Heart left ventricle (tissue), 16 donors: ENCODE measurements at regions not wholly inside any gene's neighbourhood (a gene's known extent, or its start where the extent isn't known, plus 50 kb on each side); places are given as distances from the start of the nearest gene placed in this dataset.

Source experiments
- ATAC-seq, 4 donors: fragments of 200-7000 bp; cut with Tn5 transposase; one replicate each; pipeline ENCODE4 v1.9.1; 2020 to 2022; ENCODE audit warnings: moderate library complexity in 4 of 4, mild to moderate bottlenecking in 3 of 4, moderate number of reproducible peaks in 1 of 4
- DNase-seq, 5 donors: peaks; one replicate each; pipeline ENCODE4 v3.0.0-alpha.2; 2020
- H3K27ac ChIP-seq, 12 donors: fragments of 200-600 bp; sonication (generic) in 4 of 12; one replicate each; pipeline versions ENCODE4 v1.5.0 to v1.8.0; 2016 to 2022; ENCODE audit warnings: mild to moderate bottlenecking in 2 of 12
- H3K27me3 ChIP-seq, 9 donors: fragments of 200-600 bp; sonication (generic) in 2 of 9; one replicate each; pipeline versions ENCODE4 v1.5.1 to v1.8.0; 2016 to 2022; ENCODE audit warnings: mild to moderate bottlenecking in 3 of 9
- H3K36me3 ChIP-seq, 9 donors: fragments of 200-600 bp; sonication (generic) in 2 of 9; one replicate each; pipeline versions ENCODE4 v1.5.0 to v1.8.0; 2018 to 2022; ENCODE audit warnings: mild to moderate bottlenecking in 2 of 9
- H3K4me1 ChIP-seq, 12 donors: fragments of 200-600 bp; sonication (generic) in 4 of 12; one replicate each; pipeline versions ENCODE4 v1.5.0 to v1.8.0; 2016 to 2022; ENCODE audit warnings: mild to moderate bottlenecking in 3 of 12
- H3K4me3 ChIP-seq, 12 donors: fragments of 200-600 bp; sonication (generic) in 4 of 12; one replicate each; pipeline versions ENCODE4 v1.5.0 to v1.8.0; 2017 to 2022; ENCODE audit warnings: mild to moderate bottlenecking in 9 of 12, moderate library complexity in 4 of 12
- H3K9me3 ChIP-seq, 12 donors: fragments of 200-600 bp; sonication (generic) in 4 of 12; one replicate each; pipeline versions ENCODE4 v1.5.0 to v1.8.0; 2016 to 2022; ENCODE audit warnings: mild to moderate bottlenecking in 1 of 12
- CTCF ChIP-seq, 12 donors: fragments of 200-600 bp; sonication (generic) in 4 of 12; IDR thresholded peaks; one replicate each; pipeline versions ENCODE4 v1.5.0 to v1.8.0; 2018 to 2022; ENCODE audit warnings: antibody characterized with exemption in 12 of 12, mild to moderate bottlenecking in 5 of 12
- POLR2A ChIP-seq, 2 donors: fragments of 450-650 bp; IDR thresholded peaks; one replicate each; pipeline ENCODE4 v1.6.1; 2017; ENCODE audit warnings: antibody characterized with exemption in 2 of 2, mild to moderate bottlenecking in 2 of 2, moderate library complexity in 2 of 2
- WGBS, 4 donors: extraction: QIAGEN DNeasy Blood & Tissue Kit in 2 of 4; methylation state at CpG; one replicate each; pipeline versions ENCODE4 v1.1.5 to v1.1.7; 2013 to 2018; 5-methylcytosine and 5-hydroxymethylcytosine counted together
- intact Hi-C, 10 donors: fragments of 100-400 bp; cut with DNase I; formaldehyde crosslinking; loops; one replicate each; pipeline versions ENCODE4 v1.11.1 to v1.14.2; 2022
- donor health status: ischemic (EF 13 %, LVEDD 7.1; RV severe dilation, severe dysfunction).
- donor health status: healthy with polysubstance abuse.
- donor health status: DM: no; HTN: yes; CAD: no.
- donor health status: DM: no; HTN: no; CAD: no.
- donor health status: ischemic (EF 25% LVEDD 6.9; RV normal size, moderate dysfunction).
- donor health status: ischemic (EF 25% LVEDD 5.7; RV mildly dilated, moderate dysfunction).
- donor health status: healthy.
- donor health status: DM: yes; HTN: yes; CAD: no.
- donor health status: ischemic (EF 35%, LVEDD 5.7; RV mildly dilated, moderate dysfunction).
- donor health status: nonischemic (EF 11% LVEDD 7.7; RV severe dilation, severe dysfunction).
- donor health status: DM: yes; HTN: yes; CAD: no.
- donor health status: PGD.
- donor health status: ischemic (EF 29% LVEDD 5.4; RV normal size, mild dysfunction).
- donor health status: nonischemic (EF 23%, LVEDD 6.1; RV moderate dilation, normal function).

DNA sequence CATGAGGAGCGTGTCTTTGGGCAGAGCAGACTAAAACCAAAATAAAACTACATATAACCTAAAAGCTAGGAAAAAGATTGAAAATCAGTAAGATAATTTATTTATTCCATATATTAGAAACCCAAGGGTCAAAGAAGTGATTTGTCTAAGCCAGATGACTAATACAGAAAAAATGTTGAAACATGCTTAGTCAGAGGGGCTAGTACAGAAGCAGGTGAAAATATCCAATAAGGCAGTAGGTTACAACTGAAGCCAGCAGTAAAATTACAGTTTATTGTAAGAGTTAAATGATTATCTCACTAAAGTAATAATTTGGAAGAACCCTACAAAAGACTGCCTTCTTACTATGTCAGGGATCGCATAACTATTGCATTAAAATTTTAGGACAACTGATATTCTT is 1190.9 kb upstream of the PRMT6 start:
- intact Hi-C loops = no loop called here
- no peak for ATAC-seq

DNA sequence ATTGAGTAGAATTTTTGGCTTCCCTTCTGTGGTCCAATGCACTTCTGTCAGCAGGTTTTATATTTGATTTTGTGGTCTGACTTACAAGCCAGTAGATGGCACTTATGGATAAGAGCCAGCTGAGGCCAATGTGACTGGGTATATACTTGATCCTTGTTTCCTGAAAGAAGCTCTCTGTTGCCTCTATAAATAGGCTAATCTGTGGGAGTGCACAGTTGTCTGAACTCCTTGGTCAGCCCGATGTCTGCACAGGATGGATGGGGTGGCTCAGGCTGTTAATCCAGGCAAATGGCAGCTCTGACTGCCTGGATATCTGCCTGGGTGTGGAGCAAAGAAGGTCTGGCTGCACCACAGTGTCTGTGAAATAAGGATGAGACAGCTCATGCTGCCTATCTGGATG is 1183.7 kb upstream of the PRMT6 start:
- Histone ChIP-seq H3K27ac (no peak overlapping the region), H3K9me3 (peaks cover 0 to 5% (median 0%) of the 10 kb centered on the region in 12 donors), H3K4me1 (no peaks in the 10 kb centered on the region), H3K4me3 (no peak overlapping the region), H3K27me3 (no peaks in the 10 kb centered on the region), H3K36me3 (no peaks in the 10 kb centered on the region)
- DNase-seq = no peak
- WGBS, 4 donors = 22 to 47% (median 40%) methylated on average over 1 of the region's 1 CpG
- intact Hi-C loops = no loop called here
- ATAC-seq = no peak
- no peak for TF ChIP-seq CTCF (IDR thresholded peaks at IDR 0.05)
- TF ChIP-seq POLR2A (IDR thresholded peaks at IDR 0.05) = no peak

More for the DNA sequence above, 1190.9 kb upstream of the PRMT6 start:
- TF ChIP-seq POLR2A (IDR thresholded peaks at IDR 0.05) = no peak
- no peak for TF ChIP-seq CTCF (IDR thresholded peaks at IDR 0.05)
- no peaks in the 10 kb centered on the region for H3K27me3 ChIP-seq
- H3K9me3 ChIP-seq = no peaks in the 10 kb centered on the region
- DNase-seq = no peak
- H3K4me3 ChIP-seq = no peak overlapping the region
- no peak overlapping the region for H3K27ac ChIP-seq
- no peaks in the 10 kb centered on the region for H3K36me3 ChIP-seq
- H3K4me1 ChIP-seq = no peaks in the 10 kb centered on the region
- 88 to 92% (median 90%) methylated on average over 2 of the region's 2 CpGs for WGBS, 4 donors

GRCh38 chr1:105874621-105875020 is 1181.9 kb upstream of the PRMT6 start:
- H3K9me3 ChIP-seq = peaks cover 0 to 8% (median 0%) of the 10 kb centered on the region in 12 donors
- no peaks in the 10 kb centered on the region for H3K36me3 ChIP-seq
- H3K27me3 ChIP-seq = no peaks in the 10 kb centered on the region
- TF ChIP-seq POLR2A (IDR thresholded peaks at IDR 0.05) (no peak), CTCF (IDR thresholded peaks at IDR 0.05) (no peak)
- intact Hi-C loops = no loop called here
- H3K4me1 ChIP-seq = no peaks in the 10 kb centered on the region
- no peak overlapping the region for H3K4me3 ChIP-seq
- no peak for DNase-seq
- no peak overlapping the region for H3K27ac ChIP-seq
- ATAC-seq = no peak

DNA sequence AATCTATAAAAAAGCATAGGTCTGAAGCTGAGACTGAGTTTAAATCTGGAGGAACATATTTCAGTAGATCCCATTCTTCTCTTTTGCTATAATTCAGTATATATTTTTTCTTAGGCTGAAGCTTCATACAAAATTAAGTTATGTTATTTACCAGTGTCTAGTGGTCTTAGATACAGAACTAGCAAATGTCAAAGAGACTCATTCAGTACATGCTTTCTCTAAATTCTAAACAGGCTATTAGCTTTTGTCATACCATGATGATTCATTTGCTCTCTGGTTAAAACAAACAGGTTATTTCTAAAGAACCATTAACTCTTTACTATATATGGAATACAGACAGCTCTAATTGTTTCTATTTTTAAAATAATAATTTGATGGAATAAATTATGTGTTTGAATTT is 1170.2 kb upstream of the PRMT6 start:
- intact Hi-C loops = no loop called here
- Histone ChIP-seq H3K27ac (no peak overlapping the region), H3K27me3 (no peaks in the 10 kb centered on the region), H3K4me3 (no peak overlapping the region), H3K4me1 (no peaks in the 10 kb centered on the region), H3K9me3 (peaks cover 0 to 5% (median 0%) of the 10 kb centered on the region in 12 donors), H3K36me3 (no peaks in the 10 kb centered on the region)
- no peak for TF ChIP-seq POLR2A (IDR thresholded peaks at IDR 0.05)
- TF ChIP-seq CTCF (IDR thresholded peaks at IDR 0.05) = no peak
- no peak for DNase-seq
- ATAC-seq = no peak
